Suppressor macrophage treated with lipopolysaccharide for 1 hour (primary cell): ENCODE measurements at regions not wholly inside any gene's neighbourhood (a gene's known extent, or its start where the extent isn't known, plus 50 kb on each side); places are given as distances from the start of the nearest gene placed in this dataset.
"Not testable (repeated sequence)": the region's sequence is repeated elsewhere in the genome, so short reads cannot be mapped to it uniquely, and the experiment has no call there.

Experiments
- DNase-seq, 3 donors: peaks; one replicate each; pipeline ENCODE4 v3.0.0-alpha.2; 2020 to 2022

- no peak for DNase-seq
Observed at GRCh38 chr9:87781331-87781730, 55.4 kb downstream of the CTSL start.

DNA sequence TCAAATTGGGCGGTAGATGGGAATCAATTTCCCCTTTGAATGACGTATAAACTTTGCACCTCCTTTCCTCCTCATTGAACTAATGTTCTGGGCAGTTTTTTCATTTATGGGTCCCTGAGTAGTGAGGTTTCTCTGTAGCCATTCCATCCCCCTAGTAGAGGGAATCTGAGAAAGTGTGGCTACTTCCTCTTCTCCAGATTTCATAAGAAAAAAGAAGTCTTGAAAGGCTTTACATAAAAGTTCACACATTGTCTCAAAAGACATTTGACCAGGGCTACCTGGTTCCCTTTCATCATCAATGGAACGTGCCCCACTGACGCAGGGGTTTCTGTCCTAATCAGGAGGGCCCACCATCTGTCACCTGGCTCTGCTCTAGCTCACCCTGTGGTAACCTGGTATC lies 57.3 kb downstream of the CTSL start:
- peak in 2 of 3 donors; percentile 38 to 43 for DNase-seq

- not testable (repeated sequence) for DNase-seq
Observed at GRCh38 chr9:87785315-87785970, 59.5 kb downstream of the CTSL start.

GRCh38 chr9:87786423-87786822 lies 60.5 kb downstream of the CTSL start:
- no peak for DNase-seq

DNA sequence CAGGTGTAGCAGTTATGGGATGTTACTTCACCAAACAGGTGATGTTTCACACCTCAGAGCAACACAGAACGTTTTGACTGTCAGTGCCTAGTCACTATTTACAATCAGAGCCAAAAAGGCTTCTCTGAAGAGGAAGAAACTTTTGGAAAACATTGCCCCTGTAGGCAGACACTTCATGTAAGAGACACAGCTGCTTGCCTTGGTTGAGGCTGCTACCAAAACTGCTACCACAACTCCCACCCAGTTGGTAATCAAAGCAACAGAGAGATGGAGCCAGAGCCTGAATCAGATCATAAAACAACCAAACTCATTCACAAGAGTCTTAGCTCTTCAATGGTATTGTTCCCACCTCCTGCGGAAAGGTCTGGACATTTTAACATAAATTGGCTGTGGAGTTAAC lies 61.0 kb downstream of the CTSL start:
- DNase-seq: no peak

- peak; percentile 61 to 66 (median 64) for DNase-seq
Observed at GRCh38 chr9:87787735-87788134, 61.8 kb downstream of the CTSL start.

GRCh38 chr9:87792831-87793288 lies 66.9 kb downstream of the CTSL start:
- peak; percentile 96 to 100 (median 99) for DNase-seq

DNA sequence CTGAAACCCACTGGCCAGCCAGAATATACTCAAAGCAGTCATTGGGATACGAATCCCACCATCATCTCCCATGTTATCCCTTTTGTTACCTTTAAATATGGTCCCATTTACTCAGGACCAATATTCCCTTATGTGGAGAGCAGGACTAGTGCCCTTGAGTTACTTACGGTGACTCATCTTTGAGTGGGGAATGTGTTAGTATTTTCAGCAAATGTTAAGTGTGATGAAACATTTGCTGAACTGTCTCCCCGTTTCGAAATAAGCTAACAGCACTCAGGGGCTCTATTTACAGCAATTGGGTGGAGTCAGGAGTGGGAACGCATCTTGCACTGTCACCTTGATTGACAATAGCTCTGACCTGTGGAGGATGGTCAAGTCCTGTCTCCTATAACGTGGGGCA lies 67.4 kb downstream of the CTSL start:
- DNase-seq: peak; percentile 85 to 96 (median 94)

DNA sequence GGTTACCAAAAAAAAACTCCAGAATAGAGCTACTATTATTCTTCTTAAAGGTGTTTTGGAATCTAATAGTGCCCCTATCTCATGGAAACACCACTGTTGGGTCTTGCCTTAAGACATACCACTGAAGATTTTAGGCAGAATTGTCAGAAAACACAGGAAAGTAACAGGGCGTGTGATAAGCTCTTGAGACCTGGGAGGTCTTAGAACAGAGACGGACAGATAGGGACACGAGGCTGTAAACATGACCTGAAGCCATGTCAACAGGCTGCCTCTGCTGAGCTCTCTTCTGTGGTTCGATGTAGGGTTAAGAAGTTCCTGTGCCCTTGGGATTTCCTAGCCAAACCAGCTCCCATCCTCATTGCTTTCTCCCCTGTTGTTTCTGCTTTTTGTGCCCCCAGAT lies 69.3 kb downstream of the CTSL start:
- no peak for DNase-seq

- peak; percentile 46 to 60 (median 56) for DNase-seq
Observed at GRCh38 chr9:87796196-87796595, 70.3 kb downstream of the CTSL start.

DNA sequence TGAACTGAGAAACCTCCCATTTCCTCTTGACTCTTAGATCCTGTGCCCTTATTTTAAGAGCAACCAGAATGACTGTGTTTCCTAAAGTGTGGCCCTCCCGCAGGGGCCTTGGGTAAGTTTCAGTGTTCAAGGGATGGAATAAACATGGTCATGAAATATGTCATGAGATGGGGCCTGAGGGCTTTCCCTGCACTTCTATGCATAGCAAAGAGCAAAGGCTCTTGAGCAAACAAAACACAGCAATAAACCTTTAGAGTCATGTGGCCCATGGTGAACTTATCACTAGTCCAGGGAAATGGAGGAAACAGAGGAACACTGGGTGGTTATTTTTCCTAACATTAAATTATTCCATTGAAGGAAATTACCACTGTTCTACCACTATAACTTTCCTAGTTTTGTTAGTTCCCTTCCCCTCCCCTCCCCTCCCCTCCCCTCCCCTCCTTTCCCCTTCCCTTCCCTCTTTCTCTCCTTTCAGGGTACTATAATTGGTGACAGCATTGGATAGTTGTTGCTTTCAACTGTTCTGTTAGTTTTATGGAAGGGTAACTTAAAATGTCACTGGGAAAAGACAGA lies 72.4 kb downstream of the CTSL start:
- peak; percentile 54 to 57 (median 54) for DNase-seq

DNA sequence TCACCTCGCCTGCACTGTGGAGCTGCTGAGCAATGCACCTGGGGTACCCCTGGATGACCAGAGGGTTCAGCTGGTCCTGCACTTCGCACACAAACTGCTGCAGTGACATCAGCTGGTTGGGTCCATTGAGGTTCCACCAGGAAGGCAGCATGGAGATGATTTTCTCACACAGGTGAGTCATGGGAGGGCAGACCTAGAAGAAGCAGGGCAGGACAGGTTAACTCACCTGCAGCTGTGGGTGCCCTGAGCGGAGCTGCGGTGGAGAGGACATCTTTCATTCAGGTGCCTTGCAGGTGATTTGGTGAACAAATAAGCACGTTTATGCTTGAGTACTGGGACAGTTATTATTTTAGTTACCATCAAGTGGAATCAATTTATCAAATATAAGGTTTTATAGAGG lies 73.6 kb downstream of the CTSL start:
- no peak for DNase-seq

- DNase-seq: no peak
Observed at GRCh38 chr9:87800456-87800855, 74.5 kb downstream of the CTSL start.

DNA sequence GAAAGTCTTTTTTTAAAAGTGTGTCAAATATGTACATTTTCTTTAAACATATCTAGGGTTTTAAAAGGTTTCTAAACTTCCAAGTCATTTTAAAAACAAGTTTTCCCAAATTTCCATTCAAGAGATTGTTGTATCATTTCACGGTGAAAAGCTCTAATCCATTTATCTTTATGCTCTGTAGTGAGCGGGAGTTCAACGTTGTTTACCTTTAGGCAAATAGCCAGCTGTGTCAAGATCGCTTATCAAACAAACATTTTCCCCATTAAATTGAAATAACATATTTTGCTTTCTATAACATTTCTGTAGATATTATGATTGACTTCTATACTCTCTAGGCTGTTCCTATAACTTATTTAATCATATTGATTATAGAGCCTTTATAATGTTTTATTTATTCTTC lies 75.1 kb downstream of the CTSL start:
- no peak for DNase-seq

GRCh38 chr9:87803166-87803565 lies 77.2 kb downstream of the CTSL start:
- no peak for DNase-seq

GRCh38 chr9:87803623-87804345 lies 77.9 kb downstream of the CTSL start:
- no peak for DNase-seq

DNA sequence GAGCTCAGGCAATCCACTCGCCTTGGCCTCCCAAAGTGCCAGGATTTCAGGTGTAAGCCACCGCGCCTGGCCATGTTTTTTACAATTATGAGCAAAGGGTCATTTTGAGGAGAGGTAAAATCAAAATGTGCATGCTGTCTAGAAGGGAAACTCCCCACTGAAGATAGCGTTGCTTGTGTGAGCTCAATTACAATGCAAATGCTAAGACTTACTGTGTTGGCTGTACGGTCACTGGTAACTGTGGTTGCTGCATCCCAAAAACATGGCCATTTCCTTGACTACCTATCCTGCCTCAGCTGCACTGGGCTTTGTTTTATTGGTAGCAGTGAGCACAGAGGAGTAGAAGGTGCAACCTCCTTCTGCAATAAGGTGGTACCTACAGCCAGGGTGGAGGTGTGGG lies 77.4 kb upstream of the SPATA31E1 start:
- DNase-seq: no peak

DNA sequence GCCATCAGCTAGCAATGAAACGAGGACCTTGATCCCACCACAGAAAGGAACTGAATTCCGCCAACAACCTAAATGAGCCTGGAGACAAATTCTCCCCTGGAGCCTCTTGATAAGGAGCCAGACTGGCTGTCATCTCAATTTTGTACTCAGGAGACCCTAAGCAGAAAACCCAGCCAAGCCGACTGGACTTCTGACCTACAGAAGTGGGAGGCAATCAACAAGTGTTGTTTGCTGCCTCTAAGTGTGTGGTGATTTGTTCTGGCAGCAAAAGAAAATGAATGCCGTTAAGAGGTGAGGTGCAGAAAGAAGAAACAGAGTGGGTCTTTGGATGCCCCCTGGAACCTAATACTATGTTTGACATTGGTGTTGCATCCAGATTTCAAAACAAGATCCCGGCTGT lies 72.7 kb upstream of the SPATA31E1 start:
- DNase-seq: no peak

DNA sequence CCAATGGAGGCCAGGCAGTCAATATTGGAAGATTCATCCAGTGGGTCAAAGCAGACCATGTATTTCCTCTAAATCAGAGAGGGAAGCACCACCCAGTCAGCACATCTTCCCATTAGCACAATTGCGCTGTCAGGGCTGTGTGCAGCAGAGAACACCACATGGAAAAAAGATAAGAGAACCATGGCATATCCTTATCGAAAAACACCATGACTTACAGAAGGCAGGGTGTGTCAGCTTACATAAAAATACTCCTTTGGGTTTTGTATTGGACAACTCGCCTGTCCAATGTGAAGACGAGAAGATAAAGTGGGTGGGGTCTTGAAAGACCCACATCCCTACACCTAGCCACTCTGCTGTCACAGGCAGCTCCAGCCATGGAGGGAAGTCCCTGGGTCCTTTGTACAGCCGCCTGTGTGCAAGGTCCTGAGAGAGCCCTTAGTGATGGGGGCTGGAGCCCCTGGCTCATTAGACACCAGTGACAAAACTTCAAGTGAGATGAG lies 71.9 kb upstream of the SPATA31E1 start:
- peak in 1 of 3 donors; percentile 24 for DNase-seq

DNA sequence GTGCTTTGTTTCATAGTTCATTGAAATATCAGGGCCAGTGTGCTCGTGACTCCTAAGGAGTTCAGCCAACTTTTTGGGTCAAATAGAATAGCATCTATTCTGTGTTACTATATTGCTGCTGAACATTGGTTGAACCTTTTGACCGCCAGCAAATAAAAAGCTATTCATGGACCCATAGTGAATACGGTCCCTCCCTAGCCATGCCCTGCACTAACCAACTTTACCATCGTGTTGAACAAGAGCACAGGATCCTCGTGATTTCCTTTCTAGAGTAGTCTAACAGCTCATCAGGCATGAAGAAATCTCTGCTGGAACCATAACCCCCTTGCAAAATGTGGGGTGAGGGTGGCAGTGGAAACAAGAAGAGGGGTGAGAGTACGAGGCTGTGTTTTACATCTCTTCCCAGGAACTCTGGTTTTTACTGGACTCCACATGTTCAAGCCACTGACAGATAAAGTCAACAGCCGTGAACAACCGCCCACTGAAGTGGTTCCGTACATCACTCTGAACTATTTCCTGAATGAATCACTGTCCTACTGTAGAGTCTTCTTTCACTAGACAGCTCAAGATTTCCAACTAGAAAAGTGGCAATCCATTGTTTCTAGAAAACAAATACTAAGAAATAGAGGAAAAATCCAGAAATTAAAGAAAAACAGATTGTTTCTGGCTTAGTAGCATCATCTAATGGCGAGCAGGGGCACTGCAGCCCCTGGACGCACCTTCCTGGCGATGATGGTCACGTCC lies 70.1 kb upstream of the SPATA31E1 start:
- peak; percentile 74 to 87 (median 81) for DNase-seq

- no peak for DNase-seq
Observed at GRCh38 chr9:87813119-87813463, 69.6 kb upstream of the SPATA31E1 start.

- peak in 1 of 3 donors; percentile 26 for DNase-seq
Observed at GRCh38 chr9:87816036-87816435, 66.6 kb upstream of the SPATA31E1 start.

DNA sequence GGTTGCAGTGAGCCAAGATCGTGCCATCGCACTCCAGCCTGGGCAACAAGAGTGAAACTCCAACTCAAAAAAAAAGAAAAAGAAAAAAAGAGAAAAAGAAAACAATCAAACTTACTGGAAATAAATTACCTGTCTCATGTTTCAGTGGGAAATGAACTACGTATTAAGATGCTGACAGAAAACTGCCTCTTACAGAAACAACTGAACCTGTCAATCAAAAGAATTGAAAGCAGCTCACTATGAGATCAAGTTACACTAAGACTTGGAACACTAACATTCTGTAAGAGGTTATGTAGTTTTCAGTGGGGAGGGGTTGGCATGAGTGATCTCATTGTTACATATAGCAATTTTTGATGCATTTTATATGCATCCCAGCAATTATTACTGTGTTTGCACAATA lies 64.4 kb upstream of the SPATA31E1 start:
- no peak for DNase-seq
